Endothelial cell of hepatic sinusoid (primary cell): ENCODE measurements at regions not wholly inside any gene's neighbourhood (a gene's known extent, or its start where the extent isn't known, plus 50 kb on each side); places are given as distances from the start of the nearest gene placed in this dataset.

Source experiments
- in situ Hi-C: cut with HindIII; loops from 2 replicates; pipeline ENCODE4 v1.10.0; 2017; ENCODE audit warnings: low sequenced_read_pairs

DNA sequence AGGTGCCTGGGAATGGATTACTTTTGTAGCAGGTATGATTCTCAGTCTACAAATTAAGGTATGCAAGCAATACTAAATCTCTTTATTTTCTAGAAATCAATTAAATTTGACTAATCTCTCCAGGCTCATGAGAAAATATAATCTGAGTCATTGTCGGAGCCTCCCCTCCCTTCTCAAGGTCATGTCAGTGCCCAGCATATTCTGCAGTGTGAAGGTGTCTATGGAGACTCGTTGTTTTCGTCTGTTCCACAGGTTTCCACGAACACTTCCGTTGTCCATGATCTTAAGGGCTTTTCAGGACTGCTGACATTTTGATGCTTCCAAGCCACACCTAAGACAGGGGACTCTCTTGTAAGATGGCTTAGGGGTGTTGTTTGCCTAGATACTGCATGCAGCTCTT is 56.6 kb upstream of the SCOC start:
- in situ Hi-C loops = no loop called here

DNA sequence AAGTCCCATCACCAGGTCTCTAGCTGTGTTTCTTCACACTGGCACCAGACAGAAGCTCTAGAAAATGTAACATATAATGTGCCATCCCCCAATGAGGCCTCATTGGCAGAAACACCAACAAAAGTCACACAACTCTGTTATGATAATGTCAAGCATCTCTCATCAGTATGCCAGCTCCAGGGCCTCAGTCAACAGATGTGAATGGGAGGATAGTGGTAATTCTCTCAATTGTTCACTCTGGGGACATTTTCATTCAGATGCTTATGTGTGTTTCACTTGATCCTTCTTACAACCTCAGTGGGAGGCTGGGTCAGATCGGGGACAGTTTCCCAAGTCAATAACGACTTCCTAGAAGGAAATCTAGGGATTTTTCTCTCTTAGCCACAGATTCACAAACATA is 57.5 kb upstream of the SCOC start:
- in situ Hi-C loops = no loop called here

DNA sequence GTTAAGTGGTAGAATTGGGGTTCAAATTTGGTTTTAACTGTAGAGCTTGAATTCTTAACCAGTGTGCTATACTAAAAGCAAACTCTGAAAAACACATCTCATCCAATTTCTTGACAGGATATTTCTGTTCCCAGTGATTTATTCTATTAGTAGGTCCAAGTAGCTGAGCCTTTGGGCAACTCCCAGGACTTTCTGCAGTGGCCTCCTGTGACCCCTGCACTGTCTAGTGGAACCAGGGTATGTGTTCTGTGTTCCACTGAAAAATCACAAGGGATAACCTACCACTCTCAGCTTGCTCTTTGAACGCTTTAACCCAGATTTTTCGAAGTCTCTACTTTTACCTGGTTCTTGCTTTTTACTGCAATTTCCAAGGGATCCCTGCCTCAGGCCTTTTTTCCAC is 58.0 kb upstream of the SCOC start:
- in situ Hi-C loops = no loop called here

DNA sequence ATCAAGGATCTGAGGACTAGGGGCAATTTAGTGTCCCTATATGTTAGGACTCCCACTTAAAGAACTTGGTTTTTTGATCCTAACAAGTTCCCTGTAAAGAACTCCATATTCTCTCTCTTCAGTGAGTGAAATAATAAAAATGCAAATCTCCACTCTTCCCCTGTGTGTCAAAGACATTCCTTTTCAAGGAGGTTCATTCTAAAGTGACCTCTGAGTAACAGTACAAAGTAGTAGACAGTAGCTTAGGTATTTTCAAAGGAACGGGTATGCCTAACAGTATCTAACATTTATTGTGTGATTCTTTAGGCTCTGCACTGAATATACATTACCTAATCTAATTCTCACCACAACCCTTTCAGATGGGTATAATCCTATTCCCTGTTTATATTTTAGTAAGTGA is 58.4 kb upstream of the SCOC start:
- in situ Hi-C loops = no loop called here

DNA sequence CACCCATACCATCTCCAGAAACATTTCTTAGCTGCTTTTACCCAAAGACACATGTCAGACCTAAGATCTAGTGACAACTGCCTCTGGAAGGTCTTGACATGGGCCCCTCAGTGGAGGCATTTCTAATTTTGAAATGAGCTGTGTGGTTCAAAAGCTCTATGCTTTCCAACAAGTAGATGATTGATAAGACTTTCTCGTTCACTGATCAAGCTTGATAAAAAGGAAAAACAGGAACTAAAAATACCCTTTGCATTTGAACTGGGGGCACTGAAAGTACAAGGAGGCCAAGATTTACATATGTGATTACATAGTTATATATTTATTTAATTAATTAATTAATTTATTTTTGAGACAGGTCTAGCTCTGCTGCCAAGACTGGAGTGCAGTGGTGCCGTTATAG is 61.3 kb upstream of the SCOC start:
- in situ Hi-C loops = no loop called here

DNA sequence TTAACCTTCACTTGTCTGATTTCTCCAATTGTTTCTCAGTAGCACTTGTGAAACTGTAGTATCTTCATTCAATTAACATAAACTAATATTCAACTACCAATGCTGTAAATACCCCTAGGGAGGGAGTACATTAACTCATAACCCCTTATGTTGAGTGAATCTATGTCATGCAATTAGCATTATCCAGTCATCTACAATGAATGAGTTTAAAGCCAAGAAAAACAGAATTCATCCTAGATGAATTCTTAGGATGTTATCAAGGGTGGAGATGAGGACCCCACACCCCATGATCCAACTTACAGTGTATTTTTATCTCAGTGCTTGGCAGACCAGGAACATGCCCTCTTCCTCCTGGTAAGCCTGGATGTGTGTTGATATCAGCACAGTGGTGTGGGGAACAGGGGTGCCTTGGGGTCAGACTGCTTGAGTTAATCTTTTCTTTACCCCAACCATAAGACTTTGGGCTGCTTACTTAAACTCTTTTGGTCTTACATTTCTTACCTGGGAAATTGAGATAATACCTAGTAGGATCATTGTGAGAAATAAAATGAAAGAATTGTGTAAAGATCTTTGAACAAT is 62.1 kb upstream of the SCOC start:
- in situ Hi-C loops = no loop called here

DNA sequence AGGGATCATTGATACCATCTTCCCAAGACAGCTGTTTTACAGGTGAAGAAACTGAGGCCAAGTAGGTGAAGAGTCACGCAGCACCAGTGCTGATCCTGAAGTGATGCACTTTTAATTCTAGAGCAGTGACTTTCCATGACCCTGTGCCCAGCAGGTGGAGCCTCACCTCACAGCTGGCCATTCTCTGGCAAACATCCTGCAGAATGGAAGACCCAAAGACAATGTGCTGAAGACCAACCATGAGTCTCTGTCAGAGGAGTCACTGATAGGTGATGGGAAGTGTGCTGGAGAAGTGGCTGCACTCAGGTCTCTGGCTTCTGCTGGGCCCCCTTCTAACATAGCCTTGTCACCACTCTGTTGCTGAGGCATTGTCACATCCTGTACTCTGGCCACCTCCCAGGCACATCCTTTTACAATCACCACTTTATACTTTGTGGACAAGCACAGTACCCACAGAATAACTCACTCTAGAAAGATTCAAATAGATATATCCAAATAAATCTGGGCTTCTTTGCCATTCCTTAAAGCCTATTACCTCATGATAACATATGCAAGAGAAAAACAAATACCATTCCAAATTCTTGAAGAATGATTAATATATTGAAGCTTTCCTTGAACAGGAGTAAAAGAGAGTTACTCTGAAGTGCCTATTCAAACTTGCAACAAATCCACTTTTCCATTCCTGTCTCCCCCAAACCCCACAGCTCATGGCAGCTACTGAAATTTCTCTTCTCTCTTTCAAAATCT is 64.1 kb upstream of the SCOC start:
- in situ Hi-C loops = no loop called here

DNA sequence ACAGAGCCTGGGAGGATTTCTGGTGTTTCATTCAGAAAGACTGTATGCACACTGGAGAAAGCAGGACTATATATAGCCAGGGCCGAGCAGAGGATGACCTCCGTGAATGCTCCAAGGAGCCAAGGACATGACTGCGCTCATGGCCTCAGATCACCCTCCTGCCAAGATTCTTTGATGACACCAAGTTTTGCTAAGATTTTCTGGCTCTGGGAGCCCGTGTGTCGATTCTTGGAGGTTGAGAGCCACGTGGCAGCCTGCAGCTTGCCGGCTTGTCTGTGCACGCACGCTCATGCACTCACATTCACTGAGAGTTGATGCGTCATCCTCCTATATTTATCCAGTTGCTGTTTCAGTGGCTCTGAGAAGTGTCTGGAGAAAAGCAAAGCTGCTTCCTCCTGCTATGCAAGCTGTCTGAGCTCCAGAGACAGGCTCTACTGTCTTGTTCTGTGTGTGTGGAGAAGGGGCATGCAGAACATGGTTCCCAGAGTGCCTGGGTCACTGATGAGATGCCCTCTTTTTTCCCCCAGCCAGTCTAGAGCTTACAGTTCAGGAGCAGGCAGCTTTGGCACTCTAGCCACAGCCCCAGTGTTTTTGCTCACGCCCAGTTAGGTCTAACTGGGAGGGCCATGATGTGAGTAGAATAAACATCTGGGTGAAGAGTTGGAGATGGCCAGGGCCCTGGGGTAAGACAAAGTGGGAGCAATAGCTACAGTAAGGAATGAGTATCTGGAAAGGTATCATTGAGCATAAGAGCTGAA is 64.9 kb upstream of the SCOC start:
- in situ Hi-C loops = no loop called here

DNA sequence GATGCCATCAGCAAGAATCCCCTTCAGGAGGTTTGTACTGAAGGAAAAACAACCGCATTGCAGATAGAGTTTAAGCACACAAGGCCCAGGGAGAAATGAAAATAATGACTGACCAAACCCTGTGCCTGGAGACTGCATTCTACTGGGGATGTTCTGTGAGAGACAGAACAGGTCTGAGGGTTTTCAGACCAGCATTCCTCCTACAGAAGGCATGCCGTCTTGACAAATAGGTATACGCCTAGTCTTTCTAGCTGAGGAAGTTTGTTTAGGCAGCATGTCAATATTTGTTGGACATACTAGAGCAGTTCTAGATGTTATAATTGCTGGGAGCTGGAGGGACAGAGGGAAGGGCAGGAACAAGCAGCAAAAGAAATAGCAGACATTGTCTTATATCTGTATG is 68.4 kb upstream of the SCOC start:
- in situ Hi-C loops = no loop called here

DNA sequence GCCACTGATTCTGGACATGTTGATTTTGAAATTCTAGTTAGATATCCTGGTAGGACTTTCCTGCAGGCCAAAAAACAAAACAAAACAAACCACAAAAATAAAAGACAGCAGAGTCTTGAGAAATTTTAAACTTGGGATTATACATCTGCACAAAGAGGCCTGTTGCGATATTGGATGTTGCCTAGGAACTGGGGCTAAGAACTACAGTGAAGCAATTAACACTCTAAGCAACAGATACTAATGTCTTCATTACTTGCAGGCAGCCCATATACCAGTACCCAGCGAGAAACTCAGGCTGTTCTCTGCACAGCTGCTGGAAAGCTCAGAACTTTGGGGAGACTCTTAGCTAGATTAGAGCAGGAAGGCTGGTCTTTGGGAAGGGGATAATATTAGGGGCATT is 69.1 kb upstream of the SCOC start:
- in situ Hi-C loops = no loop called here

DNA sequence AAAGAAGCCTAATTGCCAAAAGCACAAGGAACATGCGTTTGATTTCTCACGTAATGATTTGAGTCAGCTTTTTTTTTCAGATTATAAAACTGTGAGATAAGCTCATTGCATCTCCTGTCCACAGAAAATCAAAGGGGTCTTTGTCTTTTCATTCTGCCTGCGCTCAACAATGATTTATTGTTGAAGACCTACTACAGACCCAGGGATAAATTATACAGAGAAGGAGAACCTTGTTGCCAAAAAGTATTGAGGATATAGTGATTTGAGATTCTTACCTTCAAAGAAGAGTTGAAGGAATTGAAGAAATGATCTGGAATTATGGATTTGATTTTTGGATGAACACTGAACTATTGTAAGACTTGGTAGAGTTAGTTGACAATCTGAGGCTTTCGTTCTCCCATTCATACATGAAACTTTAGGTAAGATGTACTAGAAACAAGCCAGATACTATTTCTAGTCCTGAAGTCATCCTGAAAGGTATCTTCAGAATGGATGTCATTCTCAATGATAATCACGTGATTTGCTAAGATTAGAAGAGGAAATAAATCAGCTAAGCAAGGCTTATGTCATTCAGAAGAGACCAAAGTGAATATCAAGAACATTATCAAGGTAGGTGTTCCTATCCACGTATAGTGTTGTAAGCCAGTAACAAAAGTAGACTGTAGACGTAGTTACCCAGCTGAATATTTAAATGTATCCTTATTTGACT is 71.1 kb upstream of the SCOC start:
- in situ Hi-C loops = no loop called here

DNA sequence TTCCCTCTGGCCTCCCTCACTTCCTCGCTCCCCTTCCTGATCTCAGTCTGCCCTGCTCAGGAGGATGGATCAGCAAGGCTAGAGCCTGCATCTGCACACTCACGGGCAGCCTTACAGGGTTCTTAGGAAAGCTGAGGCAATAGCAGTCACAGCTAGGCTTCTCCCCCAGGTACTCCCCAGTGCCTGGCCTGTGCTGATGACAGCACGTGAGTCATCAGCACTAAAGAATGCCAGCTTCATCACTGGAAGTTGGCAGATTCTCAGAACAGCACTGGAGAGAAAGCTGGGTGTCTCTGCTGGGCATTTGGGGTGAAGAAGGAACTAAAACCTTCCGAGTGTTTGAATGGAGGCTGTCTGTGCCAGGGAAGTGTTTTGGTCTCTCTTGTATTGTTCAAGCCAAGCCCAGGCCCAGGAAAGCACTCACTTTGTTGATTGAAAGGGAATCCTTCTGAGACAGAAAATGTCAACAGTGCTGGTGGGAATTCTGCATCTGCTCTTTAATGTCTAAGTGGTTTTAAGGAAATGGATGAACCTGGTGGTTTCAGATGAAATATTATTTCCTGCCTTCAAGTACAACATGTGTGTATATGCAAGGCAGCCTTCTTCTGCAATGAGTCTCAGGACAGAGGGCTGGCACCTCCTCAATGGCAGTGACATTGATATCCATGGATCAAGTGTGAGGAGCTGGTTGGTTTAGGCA is 73.0 kb upstream of the SCOC start:
- in situ Hi-C loops = no loop called here

DNA sequence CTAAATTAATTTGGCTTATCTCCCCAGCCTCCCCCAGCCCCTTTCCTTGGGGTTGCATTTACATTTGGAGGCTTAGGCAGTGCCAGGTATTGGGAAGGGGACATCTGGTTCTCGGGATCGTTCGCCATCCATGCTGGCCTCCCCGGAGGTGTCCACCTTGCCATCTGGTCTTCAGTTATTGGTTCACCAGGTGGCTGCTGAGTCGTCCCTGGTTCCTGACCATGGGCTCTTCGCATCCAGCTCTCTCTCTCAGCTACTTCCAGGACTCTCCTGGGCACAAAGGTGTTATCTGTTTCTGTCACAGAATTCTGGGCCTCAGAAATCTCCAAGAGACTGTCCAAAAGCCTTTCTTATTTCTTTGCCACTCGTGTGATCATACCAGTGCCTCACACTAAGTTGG is 75.4 kb upstream of the SCOC start:
- in situ Hi-C loops = no loop called here

DNA sequence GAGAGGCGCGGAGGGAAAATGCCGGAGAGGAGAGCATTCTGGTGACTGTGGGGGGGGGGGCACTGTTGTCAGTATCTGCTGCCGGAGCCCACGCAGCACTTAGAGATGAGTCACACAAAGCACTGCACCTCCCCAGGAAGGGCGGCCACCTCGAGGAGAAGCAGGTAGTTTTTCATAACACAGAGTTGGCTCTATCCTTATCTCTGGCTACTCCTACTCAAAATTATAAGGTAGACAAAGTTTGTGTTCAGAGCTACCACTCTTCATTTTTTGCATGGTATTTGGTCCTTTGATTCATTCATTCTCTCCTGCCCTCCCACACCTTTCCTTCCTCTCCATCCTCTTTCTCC is 76.2 kb upstream of the SCOC start:
- in situ Hi-C loops = no loop called here

DNA sequence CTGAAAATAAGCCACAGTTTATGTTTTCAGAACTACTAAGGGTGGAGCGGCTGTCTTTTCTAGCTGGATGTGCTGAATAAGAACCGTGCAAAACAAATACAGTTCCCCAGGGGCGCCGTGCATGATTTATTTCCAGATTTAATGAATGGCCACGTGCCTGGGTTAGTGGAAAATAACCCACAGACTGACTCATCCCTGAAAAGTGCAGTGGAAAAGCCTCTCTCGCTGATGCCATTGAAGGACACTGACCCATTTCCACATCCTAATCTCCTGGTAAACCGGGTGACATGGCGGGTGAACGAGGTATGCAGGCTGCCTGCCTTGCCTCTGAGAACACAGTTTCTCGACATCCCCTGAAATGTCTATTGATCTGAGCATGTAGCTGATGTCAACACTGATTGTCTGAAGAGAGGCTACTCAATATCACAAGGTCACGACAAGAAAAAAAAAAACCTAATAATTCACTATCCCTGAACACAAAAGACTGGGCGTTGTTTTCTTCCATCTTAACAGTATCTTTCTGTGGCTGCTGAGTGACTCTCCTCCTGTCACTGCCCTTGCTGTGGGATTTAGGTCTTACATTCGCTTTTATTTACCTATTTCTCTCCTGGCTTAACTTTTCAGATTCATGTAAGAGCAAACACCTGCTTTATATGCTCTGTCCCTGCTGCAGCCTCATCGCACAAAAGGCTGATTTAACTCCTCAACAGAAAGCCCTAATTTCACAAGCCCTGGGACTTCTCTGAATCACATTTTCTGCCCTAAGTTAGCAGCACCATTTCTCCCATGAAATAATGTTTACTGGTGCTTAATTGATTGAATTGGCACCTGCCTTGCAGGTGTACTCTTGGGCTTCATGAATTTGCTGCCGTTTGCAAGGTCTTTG is 76.9 kb upstream of the SCOC start:
- in situ Hi-C loops = no loop called here

DNA sequence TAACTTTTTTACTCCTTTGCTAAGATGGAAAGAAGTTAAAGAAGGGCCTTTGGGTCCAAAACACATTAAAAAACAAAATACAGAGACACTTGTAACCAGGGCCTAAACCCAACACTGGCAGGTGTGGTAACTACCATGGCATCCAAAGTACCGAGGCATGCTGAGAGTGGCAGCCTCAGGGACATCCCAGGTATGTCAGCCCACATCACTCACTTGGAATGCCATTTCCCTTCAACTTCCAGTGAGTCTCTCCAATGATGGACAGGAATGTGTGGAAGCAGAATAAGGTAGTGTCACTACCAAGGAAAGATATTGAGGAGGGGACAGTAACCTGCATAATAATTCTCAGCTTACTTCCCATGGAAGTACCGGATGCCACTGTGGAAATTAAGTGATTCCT is 79.5 kb upstream of the SCOC start:
- in situ Hi-C loops = no loop called here

DNA sequence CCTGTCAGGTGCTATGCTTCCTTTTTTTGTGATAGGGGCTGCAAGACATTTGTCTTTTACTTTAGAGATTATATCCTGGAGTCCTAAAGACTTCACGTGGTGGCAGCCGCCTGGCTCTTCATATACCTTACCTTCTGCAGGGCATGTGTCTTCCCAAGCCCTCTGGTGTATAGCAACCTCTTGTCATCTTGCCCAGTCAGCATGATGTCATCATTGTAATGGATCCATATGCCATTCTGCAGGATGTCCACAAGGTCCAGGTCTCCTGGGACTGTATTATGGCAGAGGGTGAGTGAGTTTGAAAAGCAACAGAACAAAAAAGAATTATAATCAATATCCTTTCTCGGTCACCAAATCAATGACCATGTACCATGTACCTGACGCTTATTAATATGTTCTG is 82.2 kb upstream of the SCOC start:
- in situ Hi-C loops = no loop called here

DNA sequence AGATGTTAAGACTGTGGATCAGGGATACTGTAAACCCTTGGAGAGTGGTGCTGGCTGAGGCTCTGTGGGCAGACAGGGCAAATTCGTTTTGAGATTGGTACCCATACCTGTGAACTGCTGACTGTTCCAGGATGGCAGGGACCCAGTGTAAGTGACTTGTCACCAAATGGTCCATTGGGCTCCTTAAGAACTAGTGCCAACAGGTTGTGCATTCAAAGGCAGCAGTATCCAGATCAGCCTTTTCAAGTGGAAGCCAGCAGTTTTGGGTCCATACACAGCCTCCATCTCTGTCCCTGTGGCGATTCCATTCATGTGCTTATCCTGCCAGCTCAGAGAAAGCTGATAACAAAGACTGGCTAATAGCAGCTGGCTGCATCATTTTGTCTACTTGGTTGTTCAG is 84.0 kb upstream of the SCOC start:
- in situ Hi-C loops = no loop called here

DNA sequence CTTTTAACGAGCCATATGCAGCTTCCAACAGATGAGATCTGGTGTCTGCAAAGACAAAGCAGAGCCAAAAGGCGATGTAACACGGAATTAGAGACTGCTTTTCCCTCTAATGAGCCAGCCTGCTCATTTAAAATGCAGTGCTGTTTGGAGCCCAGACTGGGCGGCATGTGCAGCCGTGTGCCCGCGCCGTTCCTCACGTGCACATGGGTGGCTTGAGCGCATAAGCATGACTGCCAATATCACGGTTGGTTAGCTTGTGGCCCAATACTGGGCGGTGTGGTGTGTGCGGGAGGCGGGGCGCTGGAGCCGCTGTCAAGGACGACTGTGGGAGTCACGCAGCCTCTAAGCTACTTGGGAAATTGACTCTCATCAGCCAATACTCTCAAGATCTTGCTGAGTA is 87.0 kb upstream of the SCOC start:
- in situ Hi-C loops = no loop called here

DNA sequence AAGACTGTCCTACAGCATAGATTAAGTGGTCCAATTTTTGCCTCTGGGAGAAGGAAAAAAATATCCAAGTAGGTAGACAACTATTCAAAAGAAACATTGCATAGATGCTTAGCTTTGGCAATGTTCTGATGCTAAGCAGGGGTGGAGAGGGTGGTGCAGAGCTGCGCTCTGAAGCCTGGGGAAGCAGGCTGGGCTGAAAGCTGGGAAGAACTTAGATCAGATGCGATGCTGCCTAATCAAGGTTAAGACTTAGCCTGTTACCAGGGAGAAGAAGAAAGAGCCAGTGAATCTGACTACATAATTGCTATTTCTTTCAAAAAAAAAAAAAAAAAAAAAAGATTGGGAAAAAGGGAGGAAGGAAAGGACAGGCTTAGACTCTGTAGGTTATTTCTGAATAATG is 89.0 kb upstream of the SCOC start:
- in situ Hi-C loops = no loop called here
